ENCODE measurements at regions not wholly inside any gene's neighbourhood (a gene's known extent, or its start where the extent isn't known, plus 50 kb on each side); places are given as distances from the start of the nearest gene placed in this dataset.

DNA sequence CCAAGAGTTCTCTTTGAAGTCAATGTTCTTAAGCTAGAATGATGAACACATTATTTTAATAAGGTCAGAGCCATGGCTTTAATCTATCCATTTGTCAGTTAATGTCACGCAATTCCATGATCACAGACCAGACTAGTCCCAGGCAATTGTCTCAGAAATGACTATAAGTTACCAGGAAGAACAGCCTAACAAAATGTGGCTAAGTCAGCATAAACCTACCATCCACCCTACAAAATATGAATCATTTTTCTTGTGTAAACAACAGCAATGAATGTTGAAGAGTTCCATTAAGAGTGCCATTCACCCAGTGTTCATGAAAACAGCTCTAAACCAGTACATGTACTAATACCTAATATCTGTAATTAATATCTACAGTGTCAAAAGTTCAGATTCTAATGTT, 127.5 kb downstream of the KCTD12 start:
- Histone ChIP-seq H3K4me1 (replicated peaks in 1 of 4; ENCODE audit: control insufficient read depth in 3 of 4, insufficient read depth in 4 of 4, low read length in 3 of 4) (no peaks in the 10 kb centered on the region), H3K27me3 (replicated peaks in 1 of 4; ENCODE audit: control insufficient read depth in 3 of 4, extremely low read depth in 1 of 4, insufficient read depth in 3 of 4, low read length in 3 of 4) (no peaks in the 10 kb centered on the region), H4K8ac (ENCODE audit: extremely low read depth, insufficient read depth, low read length) (no peak overlapping the region), H2BK20ac (ENCODE audit: low read length) (no peak overlapping the region), H4K20me1 (replicated peaks in 1 of 2; ENCODE audit: control insufficient read depth in 1 of 2, insufficient read depth in 2 of 2, low read length in 2 of 2) (no peaks in the 10 kb centered on the region), H3K9ac (replicated peaks in 1 of 4; ENCODE audit: extremely low read depth in 1 of 4, low read depth in 3 of 4, low read length in 3 of 4) (no peak overlapping the region), H3K23me2 (ENCODE audit: low read depth, low read length) (no peaks in the 10 kb centered on the region; the same call in 1 of the 2 replicates), H3K56ac (replicated peaks; ENCODE audit: insufficient read length, low read depth, low read length) (no peak overlapping the region), H3K23ac (ENCODE audit: insufficient read length) (no peak overlapping the region), H3K9me3 (ENCODE audit: insufficient read depth in 2 of 2, low read depth in 1 of 2, low read length in 1 of 2) (no peaks in the 10 kb centered on the region), H2BK12ac (ENCODE audit: low read depth, low read length) (no peak overlapping the region), H3K4me2 (ENCODE audit: insufficient read depth in 1 of 2, low read depth in 2 of 2, low read length in 2 of 2) (no peak overlapping the region), H4K5ac (ENCODE audit: insufficient read length, low read depth, low read length) (no peak overlapping the region), H2AK5ac (ENCODE audit: low read depth, low read length) (no peak overlapping the region), H3K27ac (ENCODE audit: low read depth, low read length) (no peak overlapping the region), H3K4ac (replicated peaks; ENCODE audit: insufficient read length, low read depth, low read length) (no peak overlapping the region), H2AFZ (ENCODE audit: low read length) (no peak overlapping the region), H3K14ac (ENCODE audit: insufficient read length) (no peak overlapping the region), H3K79me2 (ENCODE audit: control insufficient read depth in 1 of 2, insufficient read depth in 2 of 2, low read length in 2 of 2) (no peaks in the 10 kb centered on the region), H3K18ac (ENCODE audit: extremely low read depth, low read length) (no peak overlapping the region), H3K36me3 (ENCODE audit: control insufficient read depth in 2 of 4, insufficient read depth in 4 of 4, low read length in 3 of 4) (no peaks in the 10 kb centered on the region), H2BK120ac (replicated peaks; ENCODE audit: low read depth, low read length) (no peak overlapping the region), H2BK15ac (ENCODE audit: low read length) (no peak overlapping the region), H4K91ac (replicated peaks; ENCODE audit: insufficient read length, low read length) (no peak overlapping the region), H2BK5ac (ENCODE audit: low read depth, low read length) (no peak overlapping the region), H3K4me3 (ENCODE audit: extremely low read depth in 1 of 4, insufficient read depth in 2 of 4, low read depth in 3 of 4, low read length in 4 of 4) (no peak overlapping the region), H3K79me1 (ENCODE audit: low read depth, low read length) (no peaks in the 10 kb centered on the region)
- ChIA-PET CTCF (ENCODE audit: partially characterized antibody) (interaction anchor here (1.0 kb wide), 1 partner anchor 126 kb away, joined by 4 read pairs; no protein-coding TSS in a partner anchor), POLR2A (ENCODE audit: partially characterized antibody) (no interaction called here)
- DNase-seq (ENCODE audit: low read depth in 1 of 2, low spot score in 2 of 2) (no peak), FAIRE-seq (no peak)
- WGBS, 2 experiments (ENCODE audit: extremely low coverage in 1 of 2, insufficient coverage in 1 of 2, insufficient read length in 1 of 2, insufficient replicate concordance in 2 of 2, low coverage in 1 of 2, low lambda C conversion rate in 2 of 2, missing lambda C conversion rate in 1 of 2): 87% methylated on average over 1 of the region's 1 CpG; no CpG with 5 or more reads in 1 of the 2 experiments
- TF ChIP-seq CHD2 (IDR thresholded peaks at IDR 0.05; ENCODE audit: low read length) (no peak), SUZ12 (IDR thresholded peaks at IDR 0.05; ENCODE audit: low read length) (no peak), RNF2 (IDR thresholded peaks at IDR 0.05; ENCODE audit: borderline replicate concordance, low read depth, low read length, missing control alignments, poor library complexity, severe bottlenecking) (no peak)

Data from H1 (cell line).